ENCODE measurements at regions not wholly inside any gene's neighbourhood (a gene's known extent, or its start where the extent isn't known, plus 50 kb on each side); places are given as distances from the start of the nearest gene placed in this dataset.
A peak's percentile ranks its signal among the peaks of the same experiment; 100 is the strongest.

DNA sequence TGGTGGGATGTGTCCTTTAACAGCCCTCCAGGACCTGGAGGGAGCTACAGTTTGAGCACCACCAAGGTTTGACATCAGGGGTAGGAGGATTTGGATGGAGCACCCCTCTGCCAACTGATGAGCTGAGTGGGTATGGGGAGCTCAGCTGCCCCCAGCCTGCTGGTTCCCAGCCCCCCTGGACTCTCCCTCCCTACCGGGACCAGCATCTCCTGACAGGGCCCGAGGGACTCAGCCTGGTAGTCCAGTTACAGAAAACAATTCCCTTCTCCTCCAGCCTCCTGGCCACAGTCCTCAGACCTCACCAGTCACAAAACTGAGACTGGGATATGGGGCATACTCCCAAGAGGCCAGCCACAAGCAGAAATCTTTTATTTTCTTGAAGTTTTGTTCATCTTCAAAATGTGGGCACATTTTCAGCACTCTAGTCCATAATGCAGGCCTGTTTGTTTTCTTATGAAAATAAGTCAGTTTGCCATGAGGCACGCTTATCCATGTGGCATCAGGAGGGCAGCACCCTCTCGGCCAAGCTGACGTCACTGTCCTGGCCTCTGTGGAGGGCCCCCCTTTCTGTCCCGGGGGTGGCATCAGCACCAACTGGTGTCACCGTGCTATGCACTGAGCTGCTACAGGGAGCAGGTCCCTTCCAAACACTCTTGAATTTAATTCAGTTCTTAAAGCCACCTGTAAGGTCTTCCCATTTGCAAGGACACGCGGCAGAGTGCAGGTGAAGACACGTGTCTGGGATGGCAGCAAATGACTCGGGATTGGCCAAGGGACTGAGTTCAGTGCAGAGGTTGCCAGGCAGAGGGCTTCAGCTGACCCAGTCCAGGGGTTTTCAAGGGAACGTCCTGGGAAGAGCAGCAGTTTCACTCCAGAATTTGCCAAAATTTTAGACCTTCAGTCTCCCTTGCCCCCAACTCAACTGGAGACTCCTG is 187.6 kb downstream of the GADD45G start:
- no peak for DNase-seq
- Mint-ChIP-seq H3K36me3 (ENCODE audit: low read depth) (no peaks in the 10 kb centered on the region), H3K4me1 (peaks cover 22% of the 10 kb centered on the region), H3K27ac (peak overlapping the region; percentile 93), H3K4me3 (no peak overlapping the region), H3K9me3 (peaks cover 7% of the 10 kb centered on the region), H3K27me3 (ENCODE audit: low read depth, poor library complexity) (peaks cover 18% of the 10 kb centered on the region)
- TF ChIP-seq, protein P1, sequence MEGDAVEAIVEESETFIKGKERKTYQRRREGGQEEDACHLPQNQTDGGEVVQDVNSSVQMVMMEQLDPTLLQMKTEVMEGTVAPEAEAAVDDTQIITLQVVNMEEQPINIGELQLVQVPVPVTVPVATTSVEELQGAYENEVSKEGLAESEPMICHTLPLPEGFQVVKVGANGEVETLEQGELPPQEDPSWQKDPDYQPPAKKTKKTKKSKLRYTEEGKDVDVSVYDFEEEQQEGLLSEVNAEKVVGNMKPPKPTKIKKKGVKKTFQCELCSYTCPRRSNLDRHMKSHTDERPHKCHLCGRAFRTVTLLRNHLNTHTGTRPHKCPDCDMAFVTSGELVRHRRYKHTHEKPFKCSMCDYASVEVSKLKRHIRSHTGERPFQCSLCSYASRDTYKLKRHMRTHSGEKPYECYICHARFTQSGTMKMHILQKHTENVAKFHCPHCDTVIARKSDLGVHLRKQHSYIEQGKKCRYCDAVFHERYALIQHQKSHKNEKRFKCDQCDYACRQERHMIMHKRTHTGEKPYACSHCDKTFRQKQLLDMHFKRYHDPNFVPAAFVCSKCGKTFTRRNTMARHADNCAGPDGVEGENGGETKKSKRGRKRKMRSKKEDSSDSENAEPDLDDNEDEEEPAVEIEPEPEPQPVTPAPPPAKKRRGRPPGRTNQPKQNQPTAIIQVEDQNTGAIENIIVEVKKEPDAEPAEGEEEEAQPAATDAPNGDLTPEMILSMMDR (IDR thresholded peaks at IDR 0.05), result no peak

DNA sequence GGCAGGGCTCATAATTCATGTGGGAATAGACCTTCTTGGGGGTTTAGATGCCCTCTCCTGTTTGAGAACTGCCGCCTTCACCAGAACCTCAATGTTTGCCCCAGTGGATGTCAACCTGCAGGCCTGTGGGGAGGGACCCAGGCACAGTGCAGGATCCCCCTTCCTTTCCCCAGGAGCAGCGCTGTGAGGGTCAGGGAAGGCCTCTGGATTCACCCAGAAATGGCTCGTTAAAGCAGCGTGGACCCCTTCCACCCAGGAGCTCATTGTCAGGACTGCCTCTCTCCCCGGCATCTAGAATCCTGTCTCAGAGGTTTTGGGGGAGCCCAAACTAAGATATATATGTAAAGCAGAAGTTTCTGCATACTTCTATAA is 188.3 kb downstream of the GADD45G start:
- H3K27ac Mint-ChIP-seq, result no peak overlapping the region
- DNase-seq, result no peak
- H3K4me1 Mint-ChIP-seq, result peaks cover 29% of the 10 kb centered on the region
- TF ChIP-seq, protein P1 (IDR thresholded peaks at IDR 0.05), result no peak
- H3K36me3 Mint-ChIP-seq (ENCODE audit: low read depth), result no peaks in the 10 kb centered on the region
- H3K4me3 Mint-ChIP-seq, result no peak overlapping the region
- H3K27me3 Mint-ChIP-seq (ENCODE audit: low read depth, poor library complexity), result peaks cover 18% of the 10 kb centered on the region
- H3K9me3 Mint-ChIP-seq, result peaks cover under 1% of the 10 kb centered on the region

DNA sequence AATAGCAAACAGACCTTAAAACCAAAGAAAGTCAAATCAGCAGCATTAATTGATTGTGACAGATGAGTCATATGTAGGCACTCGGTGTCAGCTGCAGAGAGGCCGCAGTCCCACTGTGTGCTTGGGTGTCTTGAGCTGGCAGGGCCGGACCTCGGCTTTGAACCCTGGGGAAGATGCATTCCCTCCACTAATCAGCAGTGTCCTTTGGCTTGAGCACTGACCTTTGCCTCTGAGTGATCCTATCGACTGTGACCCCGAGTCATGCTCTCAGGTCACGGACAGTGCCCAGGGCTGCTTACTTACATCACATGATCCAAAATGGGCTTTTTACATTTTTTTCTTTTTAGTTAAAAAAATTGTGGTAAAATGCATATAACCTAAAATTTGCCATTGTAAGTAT is 188.7 kb downstream of the GADD45G start:
- TF ChIP-seq, protein P1 (IDR thresholded peaks at IDR 0.05), result no peak
- no peak overlapping the region for H3K4me3 Mint-ChIP-seq
- peaks cover 14% of the 10 kb centered on the region for H3K27me3 Mint-ChIP-seq (ENCODE audit: low read depth, poor library complexity)
- no peaks in the 10 kb centered on the region for H3K9me3 Mint-ChIP-seq
- peaks cover 33% of the 10 kb centered on the region for H3K4me1 Mint-ChIP-seq
- no peaks in the 10 kb centered on the region for H3K36me3 Mint-ChIP-seq (ENCODE audit: low read depth)
- DNase-seq, result no peak
- H3K27ac Mint-ChIP-seq, result no peak overlapping the region

DNA sequence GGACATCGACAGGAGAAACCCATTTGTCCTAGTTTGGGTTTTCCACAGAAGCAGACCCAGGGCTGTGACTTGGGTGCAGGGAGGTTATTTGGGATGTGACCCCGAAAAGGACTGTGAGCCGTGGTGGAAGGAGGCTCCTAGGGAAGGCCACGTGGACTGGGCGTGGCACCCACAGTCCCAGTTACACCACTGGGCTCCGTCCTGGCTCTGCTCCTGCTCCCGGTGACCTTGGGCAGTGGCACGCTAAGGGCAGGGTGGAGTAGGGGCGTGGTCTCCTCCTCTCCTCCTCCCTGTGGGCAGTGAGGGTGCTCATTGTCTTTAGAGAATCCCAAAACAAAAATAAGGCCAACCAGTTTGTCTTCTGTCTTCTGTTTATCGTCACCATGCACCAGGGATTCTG is 190.1 kb downstream of the GADD45G start:
- Mint-ChIP-seq H3K36me3 (ENCODE audit: low read depth) (no peaks in the 10 kb centered on the region), H3K9me3 (no peaks in the 10 kb centered on the region), H3K4me3 (no peak overlapping the region), H3K4me1 (peaks cover 46% of the 10 kb centered on the region), H3K27me3 (ENCODE audit: low read depth, poor library complexity) (peaks cover 17% of the 10 kb centered on the region), H3K27ac (no peak overlapping the region)
- DNase-seq, result no peak
- TF ChIP-seq, protein P1 (IDR thresholded peaks at IDR 0.05), result no peak

- Mint-ChIP-seq H3K27ac (no peak overlapping the region), H3K9me3 (no peaks in the 10 kb centered on the region), H3K4me3 (no peak overlapping the region), H3K36me3 (ENCODE audit: low read depth) (no peaks in the 10 kb centered on the region), H3K4me1 (peaks cover 44% of the 10 kb centered on the region), H3K27me3 (ENCODE audit: low read depth, poor library complexity) (peaks cover 21% of the 10 kb centered on the region)
- TF ChIP-seq, protein P1 (IDR thresholded peaks at IDR 0.05), result no peak
- DNase-seq, result no peak
These were observed 190.9 kb downstream of the GADD45G start for GRCh38 chr9:89795538-89796195.
